Superior temporal gyrus (tissue), 1 donor: ENCODE measurements at regions not wholly inside any gene's neighbourhood (a gene's known extent, or its start where the extent isn't known, plus 50 kb on each side); places are given as distances from the start of the nearest gene placed in this dataset.
"Not testable (repeated sequence)": the region's sequence is repeated elsewhere in the genome, so short reads cannot be mapped to it uniquely, and the experiment has no call there.

Experiments used
- DNase-seq: peaks from one replicate; pipeline ENCODE4 v3.0.0-alpha.2; 2016; ENCODE audit errors: extremely low spot score

GRCh38 chr17:20387549-20387948 is 79.8 kb downstream of the LGALS9B start:
- not testable (repeated sequence) for DNase-seq

- DNase-seq, result peak; percentile 34
These were observed 85.7 kb downstream of the LGALS9B start for GRCh38 chr17:20381358-20382300.

DNA sequence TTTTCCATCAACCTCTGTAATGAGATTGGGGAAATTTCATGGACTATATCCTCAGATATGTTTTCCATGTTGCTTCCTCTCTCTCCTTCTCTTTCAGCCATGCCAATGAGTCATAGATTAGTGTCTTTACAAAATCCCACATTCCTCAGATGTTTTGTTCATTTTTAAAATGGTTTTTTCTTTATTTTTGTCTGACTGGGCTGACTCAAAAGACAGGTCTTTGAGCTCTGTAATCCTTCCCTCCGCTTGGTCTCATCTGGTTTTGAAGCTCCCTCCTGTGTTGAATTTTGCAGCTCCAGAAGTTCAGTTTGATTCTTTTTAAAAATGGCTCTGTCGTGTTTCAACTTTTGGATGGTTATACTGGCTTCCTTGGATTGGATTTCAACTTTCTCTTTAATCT is 86.7 kb downstream of the LGALS9B start:
- DNase-seq, result not testable (repeated sequence)

DNA sequence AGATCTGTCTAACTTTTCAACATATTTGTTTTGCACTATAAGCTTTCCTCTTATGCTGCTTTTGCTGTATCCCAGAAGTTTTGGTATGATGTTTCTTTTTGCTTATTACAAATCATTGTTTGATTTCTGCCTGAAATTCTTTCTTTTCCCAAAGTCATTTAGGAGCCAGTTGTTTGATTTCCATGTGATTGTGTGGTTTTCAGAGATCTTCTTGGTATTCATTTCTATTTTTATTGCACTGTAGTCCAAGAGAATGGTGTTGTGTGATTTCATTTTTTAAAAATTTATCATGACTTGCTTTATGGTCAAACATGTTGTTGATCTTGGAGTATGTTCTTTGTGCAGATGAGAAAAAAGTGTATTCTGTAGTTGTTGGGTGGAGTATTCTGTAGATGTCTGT is 88.1 kb downstream of the LGALS9B start:
- DNase-seq, result peak; percentile 7

- not testable (repeated sequence) for DNase-seq
These were observed 90.7 kb downstream of the LGALS9B start for GRCh38 chr17:20376642-20377041.

GRCh38 chr17:20375745-20376144 is 91.6 kb downstream of the LGALS9B start:
- DNase-seq, result not testable (repeated sequence)
